ENCODE measurements at regions not wholly inside any gene's neighbourhood (a gene's known extent, or its start where the extent isn't known, plus 50 kb on each side); places are given as distances from the start of the nearest gene placed in this dataset.
"Not testable (repeated sequence)": the region's sequence is repeated elsewhere in the genome, so short reads cannot be mapped to it uniquely, and the experiment has no call there.

DNA sequence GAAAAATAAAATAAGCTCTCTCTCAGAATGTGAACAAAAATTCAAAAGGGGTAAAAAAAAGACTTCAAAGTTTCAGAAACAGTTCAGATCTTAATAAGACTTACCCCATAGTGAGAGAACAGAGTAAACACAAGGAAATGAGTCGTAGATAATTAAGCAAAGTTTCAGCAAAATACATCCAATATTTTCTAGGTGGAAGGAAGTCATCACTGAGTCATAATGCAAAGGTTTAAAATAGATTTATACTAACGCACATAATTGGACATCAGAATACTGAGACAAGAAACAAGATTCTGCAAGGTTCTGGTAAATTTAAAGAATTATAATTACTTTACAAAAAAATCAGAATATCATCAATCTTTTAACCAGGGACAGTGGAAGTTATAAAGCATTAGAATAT lies 1370.7 kb upstream of the ATXN8OS start:
- DNase-seq: no peak

GRCh38 chr13:68727798-68728197 lies 1379.8 kb upstream of the ATXN8OS start:
- no peak for DNase-seq

GRCh38 chr13:68727165-68727564 lies 1380.5 kb upstream of the ATXN8OS start:
- no peak for DNase-seq

- no peak for DNase-seq
Measured at GRCh38 chr13:68719815-68720214, 1387.8 kb upstream of the ATXN8OS start.

DNA sequence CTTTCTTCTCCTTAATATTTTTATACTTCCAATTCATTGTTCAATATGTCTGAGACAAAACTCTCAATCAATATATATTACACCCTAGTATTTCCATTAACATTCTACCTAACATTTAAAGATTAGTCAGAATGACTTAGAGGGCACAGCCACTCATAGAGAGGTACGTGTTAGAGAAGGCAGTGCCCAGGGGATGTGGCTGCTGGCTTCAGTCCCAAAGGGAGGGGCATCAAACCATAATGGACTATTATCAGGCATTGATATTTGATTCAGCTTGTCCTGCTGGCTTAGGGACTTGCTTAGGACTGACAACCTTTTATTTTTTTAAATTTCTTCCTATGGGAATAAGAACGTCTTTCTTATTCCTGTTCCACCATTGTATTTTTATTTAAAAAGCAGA lies 1392.0 kb upstream of the ATXN8OS start:
- no peak for DNase-seq

DNA sequence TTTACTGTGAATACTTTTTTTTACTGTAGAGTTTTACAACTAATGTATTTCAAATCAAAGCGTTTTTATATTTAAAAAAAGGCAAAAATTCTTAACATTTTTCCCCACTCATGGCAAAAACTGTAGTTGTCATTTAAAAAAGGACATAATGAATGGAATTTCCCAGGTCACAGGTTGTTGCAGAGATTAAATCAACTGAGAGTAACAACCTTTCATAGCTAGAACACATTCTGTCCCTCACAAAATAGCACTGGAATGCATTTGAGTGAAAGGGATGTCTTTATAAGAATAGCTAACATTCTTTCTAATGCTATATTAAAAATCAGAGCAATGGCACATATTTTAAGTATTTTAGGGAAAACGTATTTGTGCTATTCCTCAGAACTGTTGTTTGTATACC lies 1393.3 kb upstream of the ATXN8OS start:
- no peak for DNase-seq

DNA sequence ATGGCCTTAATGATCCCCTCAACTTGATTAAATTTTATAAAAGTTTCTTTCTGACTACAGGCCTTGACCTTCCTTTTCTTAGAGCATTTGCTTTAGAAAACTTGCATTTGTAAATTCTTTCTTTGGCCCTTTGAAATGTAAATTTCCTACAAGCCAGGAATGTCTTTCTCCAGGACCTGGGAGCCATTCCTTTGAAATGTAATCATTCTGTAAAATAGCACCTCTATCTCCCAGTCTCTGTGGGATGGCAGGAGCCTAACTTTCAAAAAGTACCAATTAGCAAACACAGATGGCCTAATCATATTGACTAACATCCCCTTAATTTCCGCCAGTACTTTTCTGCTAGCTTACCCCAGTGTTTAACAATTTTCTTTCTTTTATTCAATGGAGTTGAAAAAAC lies 1394.2 kb upstream of the ATXN8OS start:
- DNase-seq: no peak

DNA sequence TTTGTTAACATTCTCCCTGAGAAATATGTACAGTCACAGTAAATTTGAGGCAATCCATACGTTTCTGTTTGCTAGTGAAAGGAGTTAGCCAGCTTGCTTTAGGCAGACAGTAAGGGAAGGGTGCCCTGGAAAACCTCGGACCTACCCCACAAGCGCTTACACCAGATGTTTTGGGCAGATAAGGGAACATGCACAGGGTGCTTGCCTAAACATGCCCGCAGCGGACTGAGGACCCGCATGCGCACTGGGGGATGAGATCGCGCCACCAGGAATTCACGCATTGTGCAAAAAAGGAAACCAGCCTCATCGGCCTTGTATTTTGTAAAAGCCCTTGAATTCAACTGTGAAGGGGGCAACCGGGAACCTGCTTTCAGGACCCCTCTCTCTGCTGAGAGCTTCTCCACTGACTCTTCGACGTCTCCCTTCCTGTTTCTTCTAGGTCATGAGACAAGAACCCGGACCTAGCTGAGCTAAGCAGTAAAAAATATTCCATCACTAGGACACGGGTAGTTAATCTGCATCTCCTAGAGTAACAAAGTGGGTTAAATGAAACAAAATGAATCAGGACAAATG lies 1399.2 kb upstream of the ATXN8OS start:
- DNase-seq: no peak

DNA sequence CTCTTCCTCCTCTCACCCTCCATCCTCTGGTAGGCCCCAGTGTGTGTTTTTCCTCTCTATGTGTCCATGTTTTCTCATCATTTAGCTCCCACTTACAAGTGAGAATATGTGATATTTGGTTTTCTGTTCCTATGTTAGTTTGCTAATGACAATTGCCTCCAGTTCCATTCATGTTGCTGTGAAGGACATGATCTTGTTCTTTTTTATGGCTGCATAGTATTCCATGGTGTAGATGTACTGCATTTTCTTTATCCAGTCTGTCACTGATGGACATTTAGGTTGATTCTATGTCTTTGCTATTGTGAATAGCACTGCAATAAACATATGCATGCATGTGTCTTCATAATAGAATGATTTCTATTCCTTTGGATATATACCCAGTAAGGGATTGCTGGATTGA lies 1401.6 kb upstream of the ATXN8OS start:
- not testable (repeated sequence) for DNase-seq

DNA sequence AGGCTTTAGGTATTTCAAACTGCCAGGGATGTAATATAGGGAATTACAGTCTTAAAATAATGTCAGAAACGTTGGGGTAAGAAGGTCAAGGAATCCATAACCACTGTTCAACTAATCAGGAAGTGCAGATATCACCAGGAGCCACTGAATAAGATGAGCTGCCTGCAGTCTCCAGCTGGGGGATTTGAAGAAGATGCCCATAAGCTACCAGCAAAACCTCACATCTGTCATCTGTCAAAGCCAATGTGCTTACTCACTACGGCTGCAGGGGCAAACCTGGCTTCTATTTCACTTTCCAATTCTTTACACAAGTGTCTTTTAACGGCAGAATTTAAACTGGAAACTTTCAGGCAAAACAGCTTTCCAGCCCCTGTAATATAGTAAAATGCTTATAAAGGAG lies 1410.1 kb upstream of the ATXN8OS start:
- no peak for DNase-seq

DNA sequence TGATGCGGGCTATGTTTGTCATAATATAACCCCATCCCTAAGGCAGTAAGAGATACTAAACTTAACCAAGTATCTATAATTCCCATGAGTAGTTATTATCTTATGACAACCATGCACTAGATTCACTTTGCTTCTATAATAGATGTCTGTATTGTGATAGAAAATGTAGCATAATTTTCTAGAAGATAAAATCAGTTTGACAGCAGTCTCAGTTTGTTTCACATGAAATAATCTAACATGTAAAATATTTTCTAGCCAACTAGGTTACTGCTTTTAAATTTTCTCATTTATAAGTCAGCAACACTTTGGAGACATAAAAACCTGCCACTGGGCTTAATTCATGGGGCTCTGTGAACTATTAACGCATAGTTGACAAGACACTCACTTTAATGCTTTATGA lies 1410.7 kb upstream of the ATXN8OS start:
- no peak for DNase-seq

DNA sequence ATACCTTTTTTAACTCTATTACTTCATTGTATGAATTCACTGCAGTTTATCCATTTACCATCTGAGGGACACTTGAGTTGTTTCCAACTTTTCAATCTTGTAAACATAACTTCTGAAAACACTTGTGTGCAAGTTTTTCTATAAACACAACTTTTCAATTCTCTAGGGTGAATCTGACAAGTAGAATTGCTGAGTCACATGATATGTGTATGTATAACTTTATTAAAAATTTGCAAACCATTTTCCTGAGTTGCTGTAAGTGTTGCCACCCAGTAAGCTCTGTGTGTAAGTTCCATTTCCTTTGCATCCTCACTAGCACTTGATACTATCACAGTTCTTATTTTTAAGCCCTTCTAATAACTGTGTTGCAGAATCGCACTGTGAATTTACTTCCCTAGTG lies 1415.6 kb upstream of the ATXN8OS start:
- DNase-seq: no peak

- DNase-seq: no peak
Measured at GRCh38 chr13:68690567-68690966, 1417.1 kb upstream of the ATXN8OS start.

- DNase-seq: no peak
Measured at GRCh38 chr13:68676513-68677115, 1431.0 kb upstream of the ATXN8OS start.

DNA sequence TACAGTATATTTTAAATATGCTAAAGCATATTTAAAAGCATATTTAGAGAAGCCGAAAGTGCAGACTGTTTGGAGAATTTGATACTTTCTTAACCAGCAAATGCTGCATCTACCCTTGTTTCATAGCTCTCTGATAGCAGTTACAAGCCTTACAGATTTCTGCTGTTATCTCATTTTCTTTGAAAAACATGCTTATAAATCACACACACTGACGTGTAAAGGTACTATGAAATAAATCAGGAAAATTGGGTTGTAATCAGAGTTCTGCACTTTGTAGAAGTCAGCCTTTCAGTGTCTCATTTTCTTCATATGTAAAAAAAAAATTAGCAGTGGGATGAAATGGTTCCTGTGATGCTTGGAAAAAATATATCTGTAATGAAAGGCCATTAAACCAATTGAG lies 1432.4 kb upstream of the ATXN8OS start:
- DNase-seq: no peak

- DNase-seq: no peak
Measured at GRCh38 chr13:68667863-68668262, 1437.7 kb upstream of the PCDH9 start.

GRCh38 chr13:68666774-68667397 lies 1436.8 kb upstream of the PCDH9 start:
- no peak for DNase-seq

DNA sequence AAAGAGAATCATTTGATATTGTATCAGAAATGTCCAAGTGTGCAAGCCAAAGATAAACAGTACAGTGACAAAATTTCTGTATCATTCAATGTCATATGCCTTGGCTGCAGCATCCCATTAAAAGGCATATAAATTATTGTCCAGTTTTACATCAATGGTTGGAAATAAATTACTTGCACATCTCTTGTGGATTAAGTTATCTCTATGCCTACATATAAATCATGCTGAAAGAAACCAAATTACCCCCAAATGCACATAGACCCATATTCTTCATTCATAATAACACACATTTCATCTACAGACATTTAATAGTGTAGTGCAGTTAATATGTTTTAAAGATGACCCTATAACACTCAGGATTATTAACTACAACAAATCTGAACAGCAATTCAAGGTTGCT lies 1415.7 kb upstream of the PCDH9 start:
- DNase-seq: no peak

- DNase-seq: no peak
Measured at GRCh38 chr13:68644611-68645010, 1414.5 kb upstream of the PCDH9 start.

DNA sequence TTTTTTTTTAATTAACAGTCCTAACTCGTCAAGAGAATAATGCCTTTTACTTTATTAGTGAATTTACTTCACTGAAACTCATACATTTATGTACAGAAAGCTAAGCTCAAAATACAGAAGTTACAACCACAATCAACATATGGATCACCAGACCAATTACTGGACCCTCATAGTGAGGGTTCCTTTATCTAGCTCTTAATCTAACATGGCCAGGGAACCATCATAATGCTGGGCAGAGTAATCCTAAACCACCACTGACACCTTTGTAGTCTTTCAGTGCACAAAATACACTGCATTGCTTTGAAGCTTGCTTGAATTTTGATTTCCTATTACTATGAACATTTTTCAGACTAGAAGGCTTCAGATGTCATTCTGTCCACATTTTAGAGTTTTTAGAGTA lies 1406.6 kb upstream of the PCDH9 start:
- DNase-seq: no peak

DNA sequence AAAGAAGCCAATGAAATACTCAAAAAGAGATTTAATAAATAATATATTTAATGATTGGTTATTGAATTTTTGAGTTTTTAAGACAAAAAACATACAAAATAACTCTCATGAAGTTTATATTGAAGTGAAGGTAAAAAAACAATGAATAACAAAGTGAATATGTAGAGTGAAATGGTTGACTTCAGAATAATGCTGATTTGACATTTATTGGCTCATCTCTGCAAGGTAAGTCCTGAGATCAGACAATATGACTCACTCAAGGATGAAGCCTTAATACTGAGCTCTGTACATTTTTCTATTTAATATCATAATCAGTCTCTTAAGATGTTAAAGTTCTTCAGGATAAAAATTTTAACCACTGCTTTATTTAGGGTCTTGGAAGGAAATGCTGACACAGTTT lies 1398.9 kb upstream of the PCDH9 start:
- no peak for DNase-seq

DNA sequence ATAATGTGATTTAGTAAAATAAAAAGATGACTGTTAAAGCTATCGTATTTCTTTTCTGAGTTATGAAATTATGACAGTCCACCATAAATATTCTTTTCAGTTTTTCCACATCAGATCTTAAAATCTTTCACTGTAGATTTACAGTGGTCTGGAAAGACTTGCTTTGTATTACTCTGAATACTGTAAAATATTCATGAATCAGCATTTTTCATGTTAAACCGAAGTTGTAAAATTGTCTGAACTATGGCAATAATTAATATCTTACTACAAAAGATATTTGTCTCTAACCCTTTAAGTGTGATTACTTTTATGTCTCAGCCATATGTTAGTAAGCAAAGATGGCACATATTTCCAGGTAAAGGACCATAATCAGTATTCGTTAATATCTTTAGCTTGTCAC lies 1397.2 kb upstream of the PCDH9 start:
- DNase-seq: no peak

GRCh38 chr13:68616600-68617222 lies 1386.6 kb upstream of the PCDH9 start:
- DNase-seq: no peak

GRCh38 chr13:68609661-68610060 lies 1379.5 kb upstream of the PCDH9 start:
- DNase-seq: no peak

- DNase-seq: no peak
Measured at GRCh38 chr13:68608147-68608546, 1378.0 kb upstream of the PCDH9 start.

Measured in NCI-H774 (cell line).